ENCODE measurements at regions not wholly inside any gene's neighbourhood (a gene's known extent, or its start where the extent isn't known, plus 50 kb on each side); places are given as distances from the start of the nearest gene placed in this dataset.

GRCh38 chr5:4540375-4541173, 599.6 kb upstream of the ADAMTS16 start:
- H3K4me1 ChIP-seq (ENCODE audit: control insufficient read depth, insufficient read depth, low read length), result no peaks in the 10 kb centered on the region
- no peak overlapping the region for H3K27ac ChIP-seq (ENCODE audit: low read length)
- no CpG with 5 or more reads among the region's 5 CpGs for WGBS (ENCODE audit: insufficient coverage, low lambda C conversion rate)
- H3K27me3 ChIP-seq (ENCODE audit: control insufficient read depth, insufficient read depth, low read length), result no peaks in the 10 kb centered on the region
- no peaks in the 10 kb centered on the region for H3K36me3 ChIP-seq (ENCODE audit: control insufficient read depth, insufficient read depth, low read length)
- no peak for DNase-seq
- H3K9me3 ChIP-seq (ENCODE audit: control insufficient read depth, low read depth, low read length), result no peaks in the 10 kb centered on the region
- H3K4me3 ChIP-seq (ENCODE audit: low read length), result no peak overlapping the region

DNA sequence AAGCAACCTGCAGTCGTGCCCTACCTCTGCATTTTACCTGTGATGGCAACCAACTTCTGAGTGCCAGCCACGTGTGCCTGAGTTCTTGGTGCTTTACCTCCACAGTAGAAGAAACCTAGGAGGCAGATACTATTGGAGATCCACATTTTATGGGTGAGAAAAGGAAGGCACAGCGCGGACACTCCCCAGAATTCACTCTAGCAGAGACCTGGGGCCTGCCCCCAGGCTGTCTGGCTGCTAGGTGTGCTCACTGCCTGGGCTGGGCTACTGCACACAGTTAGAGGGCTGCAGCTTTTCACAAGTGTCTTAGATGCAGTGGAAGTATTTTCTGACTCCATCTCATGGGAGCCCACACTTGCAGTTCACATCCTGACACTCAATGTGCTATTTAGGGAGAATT, 598.8 kb upstream of the ADAMTS16 start:
- WGBS (ENCODE audit: insufficient coverage, low lambda C conversion rate), result no CpG with 5 or more reads among the region's 4 CpGs
- Histone ChIP-seq H3K27ac (ENCODE audit: low read length) (no peak overlapping the region), H3K4me3 (ENCODE audit: low read length) (no peak overlapping the region), H3K27me3 (ENCODE audit: control insufficient read depth, insufficient read depth, low read length) (no peaks in the 10 kb centered on the region), H3K9me3 (ENCODE audit: control insufficient read depth, low read depth, low read length) (no peaks in the 10 kb centered on the region), H3K36me3 (ENCODE audit: control insufficient read depth, insufficient read depth, low read length) (no peaks in the 10 kb centered on the region), H3K4me1 (ENCODE audit: control insufficient read depth, insufficient read depth, low read length) (no peaks in the 10 kb centered on the region)
- DNase-seq, result no peak

GRCh38 chr5:4542145-4542778, 597.9 kb upstream of the ADAMTS16 start:
- H3K4me3 ChIP-seq (ENCODE audit: low read length), result no peak overlapping the region
- H3K9me3 ChIP-seq (ENCODE audit: control insufficient read depth, low read depth, low read length), result no peaks in the 10 kb centered on the region
- no peaks in the 10 kb centered on the region for H3K36me3 ChIP-seq (ENCODE audit: control insufficient read depth, insufficient read depth, low read length)
- H3K4me1 ChIP-seq (ENCODE audit: control insufficient read depth, insufficient read depth, low read length), result no peaks in the 10 kb centered on the region
- no CpG with 5 or more reads among the region's 12 CpGs for WGBS (ENCODE audit: insufficient coverage, low lambda C conversion rate)
- no peaks in the 10 kb centered on the region for H3K27me3 ChIP-seq (ENCODE audit: control insufficient read depth, insufficient read depth, low read length)
- no peak overlapping the region for H3K27ac ChIP-seq (ENCODE audit: low read length)
- DNase-seq, result no peak

DNA sequence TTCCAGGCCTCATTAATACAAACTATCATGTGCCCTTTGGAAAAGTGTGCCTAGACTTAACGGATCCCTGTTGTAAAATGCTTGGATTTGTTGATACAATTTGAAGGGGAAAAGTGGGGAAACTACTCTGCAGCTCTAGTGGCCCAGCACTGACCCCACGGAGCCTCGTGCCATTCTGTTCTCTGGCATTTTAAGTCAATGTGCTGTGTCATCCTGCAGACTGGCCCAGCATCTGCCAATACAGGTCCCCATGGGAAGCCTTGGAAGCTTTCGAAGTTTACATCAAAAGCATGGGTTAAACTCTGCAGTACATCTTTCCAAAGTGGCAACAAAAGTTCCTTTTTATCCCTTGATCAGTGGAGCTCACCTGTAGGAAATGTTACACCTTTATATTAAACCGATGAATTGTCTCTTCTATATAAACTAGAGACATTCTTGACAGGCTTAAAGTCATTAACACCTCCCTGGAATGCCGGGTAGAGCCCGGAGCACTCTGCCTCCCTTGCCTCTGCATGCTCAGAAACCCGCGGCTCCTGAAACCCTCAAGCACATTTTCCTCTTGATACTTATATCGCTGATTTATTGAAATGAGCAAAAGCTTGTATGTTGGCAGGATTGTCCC, 596.0 kb upstream of the ADAMTS16 start:
- Histone ChIP-seq H3K27me3 (ENCODE audit: control insufficient read depth, insufficient read depth, low read length) (no peaks in the 10 kb centered on the region), H3K4me3 (ENCODE audit: low read length) (no peak overlapping the region), H3K36me3 (ENCODE audit: control insufficient read depth, insufficient read depth, low read length) (no peaks in the 10 kb centered on the region), H3K4me1 (ENCODE audit: control insufficient read depth, insufficient read depth, low read length) (no peaks in the 10 kb centered on the region), H3K9me3 (ENCODE audit: control insufficient read depth, low read depth, low read length) (no peaks in the 10 kb centered on the region), H3K27ac (ENCODE audit: low read length) (no peak overlapping the region)
- no CpG with 5 or more reads among the region's 10 CpGs for WGBS (ENCODE audit: insufficient coverage, low lambda C conversion rate)
- no peak for DNase-seq

DNA sequence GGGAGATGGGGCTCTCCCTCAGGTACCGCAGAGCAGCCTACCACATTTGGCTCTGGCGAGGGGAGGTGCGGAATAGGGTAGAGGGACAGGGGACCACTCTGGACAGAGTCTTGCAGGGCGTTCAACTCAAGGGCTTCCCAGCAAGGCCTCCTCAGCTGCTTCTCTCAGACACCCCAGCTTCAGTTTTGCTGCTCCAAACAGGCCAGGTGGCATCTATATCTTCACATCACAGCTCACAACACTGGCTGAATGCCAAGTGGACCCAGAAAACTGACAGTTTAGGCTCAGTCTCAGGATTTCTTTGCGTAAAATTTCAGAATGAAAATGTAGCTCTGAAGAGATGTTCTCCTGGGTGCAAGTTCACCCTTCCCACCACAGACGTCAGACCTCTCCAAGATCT, 592.6 kb upstream of the ADAMTS16 start:
- no peak for DNase-seq
- H3K9me3 ChIP-seq (ENCODE audit: control insufficient read depth, low read depth, low read length), result no peaks in the 10 kb centered on the region
- no peak overlapping the region for H3K27ac ChIP-seq (ENCODE audit: low read length)
- no peaks in the 10 kb centered on the region for H3K27me3 ChIP-seq (ENCODE audit: control insufficient read depth, insufficient read depth, low read length)
- WGBS (ENCODE audit: insufficient coverage, low lambda C conversion rate), result no CpG with 5 or more reads among the region's 6 CpGs
- H3K4me3 ChIP-seq (ENCODE audit: low read length), result no peak overlapping the region
- H3K4me1 ChIP-seq (ENCODE audit: control insufficient read depth, insufficient read depth, low read length), result no peaks in the 10 kb centered on the region
- H3K36me3 ChIP-seq (ENCODE audit: control insufficient read depth, insufficient read depth, low read length), result no peaks in the 10 kb centered on the region

DNA sequence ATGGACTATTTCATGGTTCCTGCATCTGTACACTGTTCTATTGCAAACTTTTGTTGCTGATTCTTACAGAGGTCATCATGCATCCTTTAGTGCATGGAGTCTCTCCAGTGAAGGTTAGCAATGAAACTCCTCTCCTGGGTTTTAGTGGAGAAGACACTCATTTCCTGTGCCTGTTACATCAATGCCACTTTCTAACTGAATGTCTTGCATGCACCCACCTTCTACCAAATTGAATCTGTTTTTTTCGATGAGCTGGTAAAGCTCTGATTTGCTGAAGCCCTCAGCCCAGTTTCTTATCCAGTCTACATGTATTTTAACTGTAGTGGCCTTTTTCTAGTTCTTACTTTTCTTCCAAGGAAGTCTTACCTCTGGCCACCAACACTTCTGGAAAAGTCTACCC, 591.8 kb upstream of the ADAMTS16 start:
- H3K36me3 ChIP-seq (ENCODE audit: control insufficient read depth, insufficient read depth, low read length), result no peaks in the 10 kb centered on the region
- H3K4me3 ChIP-seq (ENCODE audit: low read length), result no peak overlapping the region
- WGBS (ENCODE audit: insufficient coverage, low lambda C conversion rate), result no CpG with 5 or more reads among the region's 1 CpG
- no peaks in the 10 kb centered on the region for H3K27me3 ChIP-seq (ENCODE audit: control insufficient read depth, insufficient read depth, low read length)
- no peak overlapping the region for H3K27ac ChIP-seq (ENCODE audit: low read length)
- no peaks in the 10 kb centered on the region for H3K4me1 ChIP-seq (ENCODE audit: control insufficient read depth, insufficient read depth, low read length)
- no peaks in the 10 kb centered on the region for H3K9me3 ChIP-seq (ENCODE audit: control insufficient read depth, low read depth, low read length)
- DNase-seq, result no peak

DNA sequence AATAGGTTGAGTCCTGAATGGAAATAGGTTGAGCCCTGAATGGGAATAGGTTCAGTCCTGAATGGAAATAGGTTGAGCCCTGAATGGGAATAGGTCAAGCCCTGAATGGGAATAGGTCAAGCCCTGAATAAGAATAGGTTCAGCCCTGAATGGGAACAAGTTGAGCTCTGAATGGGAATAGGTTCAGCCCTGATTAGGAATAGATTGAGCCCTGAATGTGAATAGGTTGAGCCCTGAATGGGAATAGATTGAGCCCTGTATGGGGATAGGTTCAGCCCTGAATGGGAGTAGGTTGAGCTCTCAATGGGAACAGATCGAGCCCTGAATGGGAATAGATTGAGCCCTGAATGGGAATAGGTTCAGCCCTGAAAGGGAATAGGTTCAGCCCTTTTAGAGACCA, 590.8 kb upstream of the ADAMTS16 start:
- Histone ChIP-seq H3K4me1 (ENCODE audit: control insufficient read depth, insufficient read depth, low read length) (no peaks in the 10 kb centered on the region), H3K9me3 (ENCODE audit: control insufficient read depth, low read depth, low read length) (no peaks in the 10 kb centered on the region), H3K4me3 (ENCODE audit: low read length) (no peak overlapping the region), H3K36me3 (ENCODE audit: control insufficient read depth, insufficient read depth, low read length) (no peaks in the 10 kb centered on the region), H3K27me3 (ENCODE audit: control insufficient read depth, insufficient read depth, low read length) (no peaks in the 10 kb centered on the region), H3K27ac (ENCODE audit: low read length) (no peak overlapping the region)
- DNase-seq, result no peak
- WGBS (ENCODE audit: insufficient coverage, low lambda C conversion rate), result 80% methylated on average over 1 of the region's 1 CpG

GRCh38 chr5:4551034-4551433, 589.1 kb upstream of the ADAMTS16 start:
- no peaks in the 10 kb centered on the region for H3K27me3 ChIP-seq (ENCODE audit: control insufficient read depth, insufficient read depth, low read length)
- H3K9me3 ChIP-seq (ENCODE audit: control insufficient read depth, low read depth, low read length), result peaks cover 3% of the 10 kb centered on the region
- H3K4me3 ChIP-seq (ENCODE audit: low read length), result no peak overlapping the region
- no peak for DNase-seq
- no peaks in the 10 kb centered on the region for H3K4me1 ChIP-seq (ENCODE audit: control insufficient read depth, insufficient read depth, low read length)
- WGBS (ENCODE audit: insufficient coverage, low lambda C conversion rate), result no CpG with 5 or more reads among the region's 3 CpGs
- no peak overlapping the region for H3K27ac ChIP-seq (ENCODE audit: low read length)
- no peaks in the 10 kb centered on the region for H3K36me3 ChIP-seq (ENCODE audit: control insufficient read depth, insufficient read depth, low read length)

DNA sequence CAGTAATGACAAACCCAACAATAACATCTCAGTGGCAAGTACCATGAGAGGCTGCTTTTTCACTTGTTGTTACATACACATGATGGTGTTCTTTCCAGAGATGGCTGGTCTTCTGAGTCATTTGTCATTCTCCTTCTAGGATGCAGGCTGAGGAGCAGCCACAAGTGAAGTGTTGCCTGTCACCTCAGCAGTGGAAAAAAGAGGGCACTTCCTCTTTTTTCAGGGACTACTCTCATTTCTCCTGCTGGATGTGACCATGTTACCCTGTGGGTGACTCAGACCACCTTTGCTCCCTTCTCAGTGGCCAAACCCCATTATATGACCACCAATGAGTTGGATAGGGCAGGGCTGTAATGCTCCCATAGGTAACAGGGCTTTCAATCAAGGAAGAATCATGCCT, 587.0 kb upstream of the ADAMTS16 start:
- DNase-seq, result no peak
- Histone ChIP-seq H3K36me3 (ENCODE audit: control insufficient read depth, insufficient read depth, low read length) (no peaks in the 10 kb centered on the region), H3K4me1 (ENCODE audit: control insufficient read depth, insufficient read depth, low read length) (no peaks in the 10 kb centered on the region), H3K4me3 (ENCODE audit: low read length) (no peak overlapping the region), H3K27ac (ENCODE audit: low read length) (no peak overlapping the region), H3K9me3 (ENCODE audit: control insufficient read depth, low read depth, low read length) (peaks cover 4% of the 10 kb centered on the region), H3K27me3 (ENCODE audit: control insufficient read depth, insufficient read depth, low read length) (no peaks in the 10 kb centered on the region)

DNA sequence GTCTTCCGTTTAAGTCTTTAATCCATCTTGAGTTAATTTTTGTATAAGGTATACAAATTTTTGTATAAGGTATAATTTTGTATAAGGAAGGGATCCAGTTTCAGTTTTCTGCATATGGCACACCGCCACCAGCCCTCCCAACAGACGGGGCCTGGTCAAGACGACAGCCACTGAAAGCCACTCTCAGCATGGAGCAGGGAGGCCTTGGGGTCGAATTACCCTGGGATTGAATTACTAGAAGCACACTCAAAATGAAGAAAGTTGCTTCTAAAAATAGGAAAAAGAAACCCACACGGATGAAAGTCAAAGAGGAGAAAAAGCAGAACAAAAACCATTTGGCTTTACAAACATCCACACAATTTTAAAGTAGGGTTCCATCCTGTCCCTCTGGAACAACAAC, 586.2 kb upstream of the ADAMTS16 start:
- Histone ChIP-seq H3K27ac (ENCODE audit: low read length) (no peak overlapping the region), H3K4me1 (ENCODE audit: control insufficient read depth, insufficient read depth, low read length) (no peaks in the 10 kb centered on the region), H3K9me3 (ENCODE audit: control insufficient read depth, low read depth, low read length) (peaks cover 4% of the 10 kb centered on the region), H3K36me3 (ENCODE audit: control insufficient read depth, insufficient read depth, low read length) (no peaks in the 10 kb centered on the region), H3K4me3 (ENCODE audit: low read length) (no peak overlapping the region), H3K27me3 (ENCODE audit: control insufficient read depth, insufficient read depth, low read length) (no peaks in the 10 kb centered on the region)
- 57% methylated on average over 2 of the region's 6 CpGs for WGBS (ENCODE audit: insufficient coverage, low lambda C conversion rate)
- DNase-seq, result no peak
